Mammary epithelial cell (primary cell): ENCODE measurements at regions not wholly inside any gene's neighbourhood (a gene's known extent, or its start where the extent isn't known, plus 50 kb on each side); places are given as distances from the start of the nearest gene placed in this dataset.

Source experiments
- EZH2 ChIP-seq: IDR thresholded peaks from 2 replicates; pipeline ENCODE4 v1.6.1; 2012; ENCODE audit warnings: low read length, inconsistent platforms, borderline replicate concordance
- TF ChIP-seq, protein P1 (sequence below), 2 donors: IDR thresholded peaks in 1 of 2; conservative IDR thresholded peaks in 1 of 2; 2 replicates each; pipeline ENCODE4 v1.5.1; 2011 to 2012; ENCODE audit warnings: inconsistent platforms in 2 of 2, low read length in 2 of 2, mild to moderate bottlenecking in 2 of 2, control low read depth in 1 of 2, low read depth in 1 of 2; ENCODE audit not compliant: insufficient read depth in 1 of 2; ENCODE audit errors: extremely low read depth in 1 of 2

DNA sequence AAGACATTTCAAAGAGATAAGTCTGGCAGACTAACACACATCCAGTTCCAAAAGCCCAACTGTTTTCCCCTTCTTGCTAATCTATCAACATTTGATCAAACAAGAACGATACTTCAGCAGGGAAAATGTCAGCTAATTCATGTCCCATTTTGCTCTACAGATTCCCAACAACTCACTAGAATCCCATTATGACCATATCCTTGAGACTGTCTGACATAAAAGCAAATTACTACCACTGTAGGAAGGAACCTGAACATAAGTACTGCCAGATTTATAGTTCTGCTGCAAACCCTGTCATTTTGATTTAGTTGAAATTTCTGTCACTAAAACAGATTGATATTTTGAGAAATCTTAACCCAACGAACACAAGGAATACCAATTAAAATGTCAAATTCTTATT is 193.0 kb upstream of the REG3G start:
- TF ChIP-seq, protein P1, sequence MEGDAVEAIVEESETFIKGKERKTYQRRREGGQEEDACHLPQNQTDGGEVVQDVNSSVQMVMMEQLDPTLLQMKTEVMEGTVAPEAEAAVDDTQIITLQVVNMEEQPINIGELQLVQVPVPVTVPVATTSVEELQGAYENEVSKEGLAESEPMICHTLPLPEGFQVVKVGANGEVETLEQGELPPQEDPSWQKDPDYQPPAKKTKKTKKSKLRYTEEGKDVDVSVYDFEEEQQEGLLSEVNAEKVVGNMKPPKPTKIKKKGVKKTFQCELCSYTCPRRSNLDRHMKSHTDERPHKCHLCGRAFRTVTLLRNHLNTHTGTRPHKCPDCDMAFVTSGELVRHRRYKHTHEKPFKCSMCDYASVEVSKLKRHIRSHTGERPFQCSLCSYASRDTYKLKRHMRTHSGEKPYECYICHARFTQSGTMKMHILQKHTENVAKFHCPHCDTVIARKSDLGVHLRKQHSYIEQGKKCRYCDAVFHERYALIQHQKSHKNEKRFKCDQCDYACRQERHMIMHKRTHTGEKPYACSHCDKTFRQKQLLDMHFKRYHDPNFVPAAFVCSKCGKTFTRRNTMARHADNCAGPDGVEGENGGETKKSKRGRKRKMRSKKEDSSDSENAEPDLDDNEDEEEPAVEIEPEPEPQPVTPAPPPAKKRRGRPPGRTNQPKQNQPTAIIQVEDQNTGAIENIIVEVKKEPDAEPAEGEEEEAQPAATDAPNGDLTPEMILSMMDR (conservative IDR thresholded peaks at IDR 0.05 in 1 of 2, IDR thresholded peaks at IDR 0.05 in 1 of 2; ENCODE audit: extremely low read depth in 1 of 2, insufficient read depth in 1 of 2, low read depth in 1 of 2, low read length in 2 of 2), result no peak
- TF ChIP-seq EZH2, result no peak
